ENCODE measurements at regions not wholly inside any gene's neighbourhood (a gene's known extent, or its start where the extent isn't known, plus 50 kb on each side); places are given as distances from the start of the nearest gene placed in this dataset.
A peak's percentile ranks its signal among the peaks of the same experiment; 100 is the strongest.

DNA sequence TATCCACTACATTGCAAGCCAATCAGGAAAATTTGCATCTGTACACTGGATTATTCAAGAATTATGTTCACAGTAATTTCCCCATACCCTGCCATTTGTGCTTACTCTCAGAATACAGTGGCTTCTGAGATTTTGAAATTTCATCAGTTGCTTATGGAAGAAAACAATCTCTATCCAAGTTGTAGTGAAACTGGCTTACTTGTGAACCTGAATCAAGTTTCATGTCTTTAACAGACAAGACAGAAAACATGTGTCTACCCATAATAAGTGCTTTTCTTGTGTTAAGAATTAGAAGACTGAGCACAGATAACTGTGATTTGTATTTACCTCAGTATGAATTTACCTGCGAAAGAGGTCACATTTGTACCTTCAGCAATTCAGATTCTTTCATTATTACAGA is 672.7 kb upstream of the ADGRL2 start:
- DNase-seq, result no peak

DNA sequence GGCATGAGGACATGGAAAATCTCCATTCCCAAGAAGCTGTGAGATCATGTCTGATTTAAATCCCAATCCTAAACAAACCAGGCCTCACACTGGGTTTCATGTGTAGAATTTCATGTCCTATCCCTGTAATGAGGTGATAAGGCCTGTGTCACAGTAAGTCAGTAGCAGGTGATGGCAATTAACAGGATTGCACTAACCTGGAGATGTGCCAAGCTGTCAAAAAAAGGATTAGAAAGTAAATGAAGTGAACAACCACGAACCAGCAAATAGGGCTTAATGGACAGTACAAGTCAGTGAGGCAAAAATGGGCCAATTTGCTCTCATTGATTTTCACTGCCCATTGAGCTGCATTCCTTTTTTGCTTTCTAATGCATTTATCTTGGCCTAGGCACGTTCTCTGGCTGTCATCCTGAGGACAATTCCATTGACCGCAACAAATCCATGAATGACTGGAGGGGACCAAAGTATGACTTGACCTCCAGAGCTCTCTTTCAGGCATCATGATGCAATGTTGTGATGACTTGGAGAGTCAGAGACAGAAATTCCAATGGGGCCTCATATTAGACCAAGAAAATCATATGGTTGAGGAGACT is 673.6 kb upstream of the ADGRL2 start:
- DNase-seq, result no peak

DNA sequence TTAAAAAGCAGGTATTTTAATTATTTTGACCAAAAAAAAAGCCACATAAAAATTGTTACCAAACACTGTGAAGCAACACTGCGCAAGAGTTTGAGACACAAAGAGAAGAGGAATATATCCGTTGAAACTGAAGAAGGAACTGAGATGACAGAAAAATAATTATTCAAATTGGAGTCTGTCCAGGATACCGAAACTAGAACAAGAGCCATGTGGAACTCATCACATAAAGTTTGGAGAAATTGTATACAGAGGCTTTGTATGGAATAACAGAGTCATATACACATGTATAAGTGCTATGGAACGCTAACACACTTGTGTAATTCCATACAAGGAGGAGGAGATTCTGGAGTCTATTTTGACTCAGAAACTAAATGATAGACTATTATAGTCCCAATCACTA is 675.1 kb upstream of the ADGRL2 start:
- peak; percentile 62 for DNase-seq

DNA sequence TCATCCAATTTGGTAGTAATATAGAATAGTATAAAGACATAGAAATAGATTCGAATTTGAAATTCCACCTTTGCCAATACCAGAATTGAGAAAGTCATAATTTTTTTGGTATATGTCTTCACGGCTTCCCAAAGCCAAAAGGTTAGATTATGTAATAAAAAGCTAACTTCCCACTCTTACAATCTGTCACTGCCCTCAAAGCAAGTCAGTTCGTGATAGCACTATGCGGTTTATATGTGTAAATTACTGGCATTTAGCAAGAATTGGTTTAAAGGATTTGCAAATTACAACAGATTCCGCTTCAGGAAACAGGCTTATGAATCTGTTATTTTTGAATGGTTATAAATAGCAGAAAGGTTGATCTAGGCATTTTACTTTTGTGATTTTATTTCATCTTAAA is 679.4 kb upstream of the ADGRL2 start:
- DNase-seq, result peak; percentile 70

DNA sequence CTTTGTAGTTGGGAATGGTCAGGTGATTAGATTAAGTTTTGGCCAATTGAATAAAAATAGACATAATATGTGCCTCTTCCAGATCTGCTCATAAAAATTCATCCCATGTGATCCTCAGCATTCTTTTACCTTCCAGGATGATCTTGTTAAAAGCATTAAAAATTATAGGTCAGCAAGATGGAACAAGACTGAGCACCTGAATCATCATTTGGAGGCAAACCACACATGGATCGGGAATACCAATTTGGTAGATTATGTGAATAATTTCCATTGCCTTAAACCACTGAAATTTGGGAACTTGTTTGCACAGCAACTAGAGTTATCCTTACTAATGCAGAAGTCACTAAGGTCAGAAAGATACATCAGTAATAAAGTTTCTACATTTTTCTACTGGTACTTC is 681.4 kb upstream of the ADGRL2 start:
- no peak for DNase-seq

DNA sequence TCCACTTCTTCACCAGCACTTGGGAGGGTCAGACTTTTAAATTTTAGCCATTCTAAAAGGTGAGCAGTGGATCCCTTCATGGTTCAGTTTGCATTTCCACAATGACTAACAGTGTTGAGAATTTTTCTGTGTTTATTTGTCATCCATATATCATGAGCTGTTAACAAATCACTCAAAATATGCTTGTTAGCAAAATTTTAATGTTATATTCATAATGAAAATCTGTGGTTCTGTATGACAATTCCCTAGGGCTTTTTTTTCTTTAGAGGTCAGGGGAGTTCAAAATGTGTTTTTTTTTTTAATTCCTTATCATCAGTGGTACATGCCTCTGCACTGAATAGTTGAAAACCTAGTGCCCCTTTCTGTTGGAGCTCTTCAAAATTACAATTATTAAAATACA is 682.2 kb upstream of the ADGRL2 start:
- no peak for DNase-seq

DNA sequence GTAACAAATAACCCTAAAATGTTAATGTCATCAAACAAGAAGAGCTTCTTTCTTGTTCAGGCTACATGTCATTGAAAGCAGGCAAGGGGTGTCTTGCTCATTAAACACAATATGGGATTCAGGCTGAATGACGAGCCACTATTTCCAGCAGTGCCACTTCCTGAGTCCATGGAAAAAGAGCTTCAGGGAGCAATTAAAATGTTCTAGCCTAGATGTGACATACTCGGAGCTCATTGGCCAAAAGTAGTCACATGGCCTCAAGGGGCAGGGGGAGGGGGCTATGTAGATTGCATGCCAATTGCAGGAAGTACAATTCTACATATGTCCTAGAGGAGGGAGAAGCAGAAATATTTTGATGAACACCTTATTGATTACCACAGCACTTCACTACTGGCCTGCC is 685.3 kb upstream of the ADGRL2 start:
- DNase-seq, result no peak

DNA sequence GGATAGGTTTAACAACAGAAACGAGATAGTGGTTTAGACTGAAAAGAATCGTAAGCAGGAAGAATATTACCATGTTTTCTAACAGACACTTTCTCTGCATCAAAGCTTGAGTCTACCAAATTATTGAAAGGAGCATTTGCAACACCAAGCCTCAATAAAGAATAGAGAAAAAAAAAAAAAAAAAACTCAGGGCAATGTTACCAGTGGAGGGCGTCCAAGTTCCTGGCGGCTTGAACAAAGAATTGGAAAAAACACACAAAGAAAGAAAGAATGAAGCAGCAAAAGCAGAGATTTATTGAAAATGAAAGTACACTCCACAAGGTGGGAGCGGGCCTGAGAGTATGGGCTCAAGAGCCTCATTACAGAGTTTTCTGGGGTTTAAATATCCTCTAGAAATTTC is 686.5 kb upstream of the ADGRL2 start:
- no peak for DNase-seq

DNA sequence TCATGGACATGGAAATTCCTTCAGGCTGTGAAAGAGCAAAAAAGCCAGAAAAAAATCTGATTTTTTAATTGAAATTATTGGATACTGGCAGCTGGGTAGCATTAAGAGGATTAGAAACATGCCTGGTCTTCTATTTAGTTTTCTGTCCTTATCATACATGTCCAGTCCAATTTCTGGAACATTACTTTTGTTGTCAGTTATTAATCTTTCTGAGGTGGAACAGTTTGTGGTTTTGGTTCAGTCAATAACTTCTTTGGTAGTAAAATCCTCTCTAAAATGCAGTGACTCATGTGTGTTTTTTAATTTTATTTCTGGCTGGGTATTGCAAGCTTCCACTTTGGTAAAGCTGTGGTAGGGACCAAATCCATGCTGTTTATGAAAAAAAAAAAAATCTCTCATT is 687.0 kb upstream of the ADGRL2 start:
- no peak for DNase-seq

DNA sequence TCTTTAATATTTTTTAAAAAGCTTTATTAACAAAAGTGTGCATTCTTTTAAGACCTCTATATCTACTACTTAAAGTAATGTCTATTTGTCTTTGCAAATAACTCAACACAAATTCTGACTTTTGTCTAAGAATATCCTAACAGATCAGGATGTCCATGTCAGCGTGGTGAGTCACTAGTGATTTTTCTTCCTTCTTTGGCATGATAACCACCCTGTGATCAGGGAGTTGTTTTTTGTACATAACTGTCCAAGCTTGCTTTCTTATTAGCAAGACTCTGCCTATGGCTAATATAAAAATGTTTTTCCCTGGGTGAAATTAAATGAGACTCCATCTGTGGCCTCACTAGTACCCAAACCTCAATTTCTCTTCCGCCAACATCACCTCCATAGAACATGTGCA is 688.9 kb upstream of the ADGRL2 start:
- DNase-seq, result no peak

DNA sequence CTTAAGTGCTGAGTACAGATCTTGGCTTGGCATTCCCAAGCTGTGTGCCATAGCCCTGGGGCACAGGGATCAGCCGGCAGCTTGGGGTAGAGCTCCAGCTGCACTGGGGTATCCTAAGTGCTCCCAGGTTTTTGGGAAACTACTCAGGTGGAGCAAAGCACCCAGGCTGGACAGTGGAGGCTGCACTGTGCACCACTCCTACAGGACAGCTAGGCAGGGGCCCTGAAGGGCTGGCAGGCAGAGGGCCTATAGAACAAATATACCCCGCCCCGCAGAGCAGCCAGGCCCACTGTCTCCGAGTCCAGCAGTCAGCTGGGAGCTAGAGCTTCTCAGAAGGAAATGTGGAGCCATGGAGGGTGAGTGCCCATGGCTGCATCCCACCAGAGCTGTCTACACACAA is 691.7 kb upstream of the ADGRL2 start:
- DNase-seq, result no peak

DNA sequence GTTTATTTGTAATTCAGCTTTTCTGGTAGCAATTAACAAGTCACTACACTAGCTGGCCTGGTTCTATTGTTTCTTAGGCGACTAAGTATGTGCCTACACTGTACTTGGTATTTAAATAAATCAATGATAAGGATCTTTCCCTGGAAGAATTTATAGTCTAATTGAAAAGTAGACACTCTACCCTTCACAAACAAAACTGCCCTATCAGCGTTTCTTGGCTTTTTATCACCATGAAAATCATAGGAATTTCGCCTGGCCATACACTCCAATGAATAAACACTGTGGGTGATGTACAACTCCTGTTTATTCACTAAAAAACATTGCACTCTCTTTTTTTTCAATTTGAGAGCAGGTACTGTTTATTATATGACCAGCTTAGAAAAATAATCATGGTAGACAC is 702.9 kb upstream of the ADGRL2 start:
- DNase-seq, result no peak

DNA sequence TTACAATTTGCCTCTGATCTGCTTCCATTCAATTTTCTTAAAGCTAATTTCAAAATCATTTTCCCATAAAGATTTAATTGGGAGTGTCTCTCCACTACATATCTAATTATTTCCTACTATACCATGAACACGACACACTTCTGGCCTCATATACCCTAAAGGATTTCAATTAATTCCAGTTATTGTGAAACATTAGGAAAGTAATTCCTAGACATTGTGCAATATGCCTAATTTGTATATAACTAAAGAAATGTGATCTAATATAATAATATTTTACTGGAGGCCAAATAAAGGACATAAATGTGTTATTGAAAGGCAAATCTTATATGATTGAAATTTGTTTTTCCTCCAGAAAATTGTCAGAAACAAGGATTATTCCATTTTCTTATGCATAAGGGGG is 727.2 kb upstream of the ADGRL2 start:
- no peak for DNase-seq

DNA sequence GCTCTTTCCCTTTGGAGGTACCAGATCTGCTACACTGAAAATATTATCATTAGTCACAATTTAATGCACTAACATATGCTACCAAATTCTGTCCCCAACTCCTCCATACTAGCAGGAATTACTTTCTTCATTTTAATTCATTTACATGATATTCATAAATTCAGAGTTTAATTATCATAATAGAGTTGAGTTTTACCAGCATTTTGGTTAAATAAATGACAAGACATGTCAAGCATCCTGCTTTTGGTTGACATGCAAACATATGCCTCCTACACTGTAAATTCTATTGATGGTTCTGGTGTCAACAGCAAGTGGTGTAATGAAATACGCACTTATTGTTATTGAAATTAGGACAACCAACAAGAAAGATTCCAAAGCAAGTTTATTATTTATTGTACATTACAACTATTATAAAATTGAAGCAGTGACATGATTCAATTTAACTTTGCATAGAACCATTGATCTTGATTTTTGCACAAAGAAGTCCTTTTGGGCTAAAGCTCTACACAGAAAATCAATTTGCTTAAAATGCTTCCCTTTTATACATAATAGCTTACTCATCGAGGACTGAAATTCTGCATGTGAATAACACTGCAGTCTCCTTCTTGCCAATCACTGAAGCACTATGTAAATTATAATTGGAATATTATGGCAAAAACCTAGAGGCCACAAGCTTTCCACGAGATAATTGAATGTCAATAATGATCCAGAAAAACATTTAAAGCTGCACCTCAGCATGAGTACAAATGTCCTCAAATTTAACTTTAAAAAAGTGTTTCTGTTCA is 728.6 kb upstream of the ADGRL2 start:
- DNase-seq, result no peak

DNA sequence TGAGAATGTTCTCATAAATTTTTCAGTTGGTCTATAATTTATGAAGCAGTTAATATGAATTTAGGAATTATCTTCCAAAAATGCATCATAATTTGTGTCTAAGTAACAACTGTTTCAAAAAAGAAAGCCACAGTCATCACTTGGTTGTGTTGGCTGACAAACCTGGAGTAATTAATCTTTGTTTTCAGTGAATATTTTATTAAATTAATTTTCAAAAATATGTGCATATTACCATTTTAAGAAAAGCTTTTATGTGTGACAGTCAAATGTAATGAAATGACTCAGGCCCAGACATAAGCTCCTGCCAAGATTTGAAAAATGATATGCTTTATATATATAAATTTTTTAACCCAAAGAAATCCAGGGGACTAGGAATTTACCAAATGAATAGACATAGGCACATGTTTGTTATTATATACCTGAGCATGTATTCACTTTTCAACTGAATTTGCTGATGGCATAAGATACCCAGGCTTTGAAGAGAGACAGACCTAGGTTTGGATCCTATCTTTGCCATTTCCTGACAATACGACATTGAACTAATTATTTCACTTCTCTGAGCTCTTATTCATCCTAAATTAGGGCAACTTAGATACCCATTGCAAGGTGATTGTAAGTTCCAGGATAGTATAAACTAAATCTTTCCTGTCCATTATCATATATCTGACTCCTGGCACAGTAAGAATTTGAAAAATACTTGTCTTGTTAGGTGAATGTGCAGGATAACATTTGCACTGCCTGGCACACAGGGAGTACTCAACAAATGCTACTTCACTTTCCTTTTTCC is 729.5 kb upstream of the ADGRL2 start:
- DNase-seq, result no peak

DNA sequence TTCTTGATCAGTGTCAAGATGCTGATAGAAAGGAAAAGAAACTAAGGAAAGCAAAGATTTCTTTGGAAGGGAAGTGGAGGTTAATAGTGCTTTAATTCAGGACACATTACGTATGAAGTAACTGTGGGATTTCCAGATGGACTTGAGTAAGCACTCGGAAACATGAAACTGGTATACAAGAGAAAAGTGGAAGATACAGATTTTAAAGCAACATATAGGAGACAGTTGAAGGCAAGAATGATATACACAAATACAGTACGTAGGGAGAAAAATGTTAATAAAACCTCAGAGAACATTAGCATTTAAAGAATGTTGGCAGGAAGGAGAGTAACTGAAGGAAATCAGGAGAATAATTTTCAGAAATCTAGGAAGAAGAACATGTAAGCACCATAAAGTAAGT is 730.9 kb upstream of the ADGRL2 start:
- no peak for DNase-seq

DNA sequence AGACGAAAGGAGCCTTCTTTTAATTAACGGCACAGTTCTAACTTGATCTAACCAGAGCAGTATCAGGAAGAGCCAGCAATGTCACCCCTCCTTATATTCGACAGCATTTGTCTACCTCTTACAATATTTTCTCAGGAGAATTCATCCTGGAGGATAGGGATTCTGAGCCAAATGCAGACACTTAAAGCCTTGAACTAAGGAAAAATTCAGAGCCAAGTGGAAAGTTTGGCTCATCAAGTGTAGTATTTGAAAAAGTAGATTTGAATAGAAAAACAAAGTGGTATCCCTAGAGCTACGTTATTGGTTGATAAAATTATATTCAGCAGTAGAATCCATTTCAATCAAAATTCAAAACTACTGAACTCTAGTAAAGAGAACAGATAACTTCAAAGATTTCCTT is 732.0 kb upstream of the ADGRL2 start:
- no peak for DNase-seq

DNA sequence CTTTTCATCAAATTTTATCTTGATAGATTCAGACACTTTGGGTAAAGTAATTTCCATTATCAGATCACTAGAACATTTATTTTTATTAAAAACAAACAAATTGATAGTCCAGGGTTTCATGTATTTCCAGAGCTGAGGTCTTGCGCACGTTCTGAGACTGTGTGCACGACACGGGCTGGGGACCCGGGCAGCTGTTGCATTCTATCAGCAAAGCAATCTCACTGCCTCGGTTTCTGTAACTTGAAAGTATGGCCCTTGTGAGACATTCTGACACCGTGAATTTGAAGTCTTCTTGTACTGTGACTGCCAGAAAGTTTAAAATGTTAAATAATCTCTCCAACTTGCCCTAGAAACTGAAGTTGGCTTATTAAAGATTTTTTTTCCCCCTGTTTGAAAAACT is 746.9 kb upstream of the ADGRL2 start:
- DNase-seq, result no peak

DNA sequence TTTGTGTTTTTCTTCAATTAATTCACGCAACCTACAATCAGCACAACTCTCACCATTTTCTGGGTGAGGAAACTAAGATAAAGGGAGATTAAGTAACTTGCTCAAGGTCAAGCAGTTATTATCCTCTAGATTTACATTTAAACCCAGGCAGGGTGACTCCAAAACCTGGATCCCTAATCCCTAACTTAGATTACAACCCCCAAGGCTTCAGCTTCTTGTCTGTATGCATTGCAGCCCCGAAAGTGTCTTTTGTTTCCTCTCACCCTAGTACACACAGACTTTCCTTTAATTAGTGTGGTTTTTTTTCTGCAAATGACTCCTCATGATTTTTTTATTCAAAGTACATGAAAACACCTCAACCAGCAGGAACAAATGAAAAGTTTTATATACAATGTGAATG is 748.6 kb upstream of the ADGRL2 start:
- no peak for DNase-seq

DNA sequence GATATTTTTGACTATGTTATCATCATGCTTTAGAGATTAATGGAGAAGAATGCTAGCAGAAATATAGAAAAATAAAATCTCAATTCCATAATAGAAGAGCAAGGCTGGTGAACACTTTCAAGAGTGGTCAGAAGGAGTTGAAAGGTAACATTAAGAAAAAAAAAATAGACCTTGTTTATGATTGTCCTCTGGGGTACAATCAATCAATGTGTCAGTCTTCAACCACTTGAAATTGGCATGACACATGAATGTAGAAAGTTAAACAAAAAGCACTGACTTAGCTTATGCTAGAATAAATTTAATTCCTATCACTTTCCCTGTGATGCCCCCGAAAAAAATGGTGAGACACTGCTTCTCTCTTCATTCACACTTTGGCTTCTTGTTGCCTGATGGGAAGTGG is 750.3 kb upstream of the ADGRL2 start:
- DNase-seq, result no peak

DNA sequence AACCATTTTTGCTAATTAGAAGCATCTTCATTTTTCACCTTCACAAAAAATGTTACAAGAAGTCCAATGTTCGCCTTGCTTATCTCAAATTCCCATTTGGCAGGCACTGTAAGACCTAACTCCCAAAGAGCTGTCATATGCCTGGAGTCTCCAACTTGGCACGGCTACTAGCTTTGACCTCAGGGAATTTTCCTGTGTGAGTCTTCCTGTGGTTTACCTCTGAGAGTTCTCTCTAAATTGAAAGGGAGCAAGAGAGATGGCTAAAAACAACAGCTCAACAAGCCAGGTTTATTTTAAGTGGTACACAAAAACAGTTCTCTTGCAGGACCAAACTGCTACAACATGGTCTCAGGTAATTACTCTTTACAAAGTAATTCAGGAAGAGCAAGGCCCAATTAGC is 756.0 kb upstream of the ADGRL2 start:
- no peak for DNase-seq

DNA sequence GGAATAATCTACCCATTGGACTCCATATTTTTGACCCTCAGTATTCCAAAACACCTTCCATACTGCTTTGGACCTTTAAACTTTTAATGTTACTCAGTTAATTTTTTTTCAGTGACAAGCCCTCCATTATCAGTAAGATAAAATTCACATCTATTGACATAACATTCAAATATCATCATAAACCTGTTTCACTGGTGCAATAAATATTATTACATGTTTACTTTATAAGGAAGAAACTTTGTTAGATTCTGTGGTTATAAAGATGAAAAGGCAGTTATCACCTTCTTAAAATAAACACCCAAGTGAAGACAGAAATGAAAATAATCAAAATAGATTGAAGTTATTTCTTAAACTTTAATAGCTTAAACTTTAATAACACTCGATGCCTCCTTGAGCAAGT is 758.5 kb upstream of the ADGRL2 start:
- DNase-seq, result no peak

DNA sequence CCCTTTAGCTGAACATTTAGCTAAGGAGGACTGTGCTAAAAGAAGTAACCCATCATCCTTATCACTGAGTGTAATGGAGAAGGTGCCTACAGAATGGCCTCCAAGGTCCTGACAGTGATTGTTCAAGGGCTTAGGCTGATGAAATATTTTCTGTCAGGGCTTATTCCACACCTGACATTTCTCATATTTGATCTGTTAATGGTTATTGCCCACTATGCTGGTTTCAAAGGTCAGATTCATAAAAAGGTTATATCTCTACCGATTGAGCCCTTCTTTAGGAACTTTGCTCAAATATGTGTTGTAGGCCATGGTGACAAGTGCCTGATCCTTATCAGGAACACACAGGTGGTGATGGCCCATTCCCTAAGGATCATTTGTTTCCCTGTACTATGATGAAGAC is 766.4 kb upstream of the ADGRL2 start:
- no peak for DNase-seq

DNA sequence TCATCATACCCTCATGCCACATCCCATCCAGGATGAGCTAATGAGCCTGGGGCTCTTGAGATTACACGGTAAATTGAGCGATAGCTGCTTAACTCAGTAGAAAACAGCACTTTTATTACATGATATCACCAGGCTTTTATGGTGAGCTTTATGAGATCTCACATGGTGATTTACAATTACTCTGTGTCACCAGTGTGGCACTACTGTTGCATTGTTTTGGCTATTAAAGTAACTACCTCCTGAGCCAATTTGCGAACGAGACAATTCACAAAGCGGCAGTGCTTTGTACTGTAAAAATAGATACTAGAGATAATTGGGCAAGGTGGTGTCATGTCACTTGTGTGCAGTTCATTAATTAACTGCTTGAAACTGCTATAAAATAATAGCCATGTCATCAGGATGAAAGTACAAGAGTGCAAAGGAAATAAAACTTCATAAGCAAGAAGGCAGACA is 767.7 kb upstream of the ADGRL2 start:
- DNase-seq, result no peak

Data from suppressor macrophage treated with lipopolysaccharide for 4 hours (primary cell).